Fibroblast of lung (primary cell): ENCODE measurements at regions not wholly inside any gene's neighbourhood (a gene's known extent, or its start where the extent isn't known, plus 50 kb on each side); places are given as distances from the start of the nearest gene placed in this dataset.

Experiments
- CTCF ChIP-seq, 2 donors: IDR thresholded peaks in 1 of 2; conservative IDR thresholded peaks in 1 of 2; 1 replicate in 1 of 2; 2 replicates in 1 of 2; pipeline ENCODE4 v1.5.1; 2011 to 2012; ENCODE audit warnings: low read length in 2 of 2, control low read depth in 1 of 2, inconsistent platforms in 1 of 2, low read depth in 1 of 2, mild to moderate bottlenecking in 1 of 2
- EZH2 ChIP-seq: IDR thresholded peaks from 2 replicates; pipeline ENCODE4 v1.5.1; 2012; ENCODE audit warnings: low read length, control low read depth, mild to moderate bottlenecking; ENCODE audit errors: missing control alignments

- TF ChIP-seq CTCF (conservative IDR thresholded peaks at IDR 0.05 in 1 of 2, IDR thresholded peaks at IDR 0.05 in 1 of 2; ENCODE audit: low read depth in 1 of 2, low read length in 2 of 2): no peak
- TF ChIP-seq EZH2: no peak
These were observed 263.2 kb downstream of the BCOR start for GRCh38 chrX:39834600-39834999.
